Testis (tissue), 2 donors: ENCODE measurements at regions not wholly inside any gene's neighbourhood (a gene's known extent, or its start where the extent isn't known, plus 50 kb on each side); places are given as distances from the start of the nearest gene placed in this dataset.

Experiments
- CTCF ChIP-seq, 3 experiments: fragments of 450-650 bp in 2 of 3; fragments of 200-600 bp in 1 of 3; sonication (generic) in 1 of 3; IDR thresholded peaks; one replicate each; pipeline ENCODE4 v1.5.1; 2016 to 2019; ENCODE audit warnings: antibody characterized with exemption in 3 of 3, mild to moderate bottlenecking in 2 of 3, moderate library complexity in 1 of 3
- POLR2A ChIP-seq: fragments of 450-650 bp; IDR thresholded peaks from one replicate; pipeline ENCODE4 v1.6.1; 2017; ENCODE audit warnings: antibody characterized with exemption, mild to moderate bottlenecking, moderate library complexity

- TF ChIP-seq CTCF (IDR thresholded peaks at IDR 0.05): no peak
- no peak for TF ChIP-seq POLR2A
Measured at GRCh38 chr3:117647435-117647834, 937.9 kb downstream of the TUSC7 start.
